Fibroblast of lung (primary cell): ENCODE measurements at regions not wholly inside any gene's neighbourhood (a gene's known extent, or its start where the extent isn't known, plus 50 kb on each side); places are given as distances from the start of the nearest gene placed in this dataset.
"Not testable (repeated sequence)": the region's sequence is repeated elsewhere in the genome, so short reads cannot be mapped to it uniquely, and the experiment has no call there.

Experiments
- DNase-seq, 2 donors: peaks; one replicate each; pipeline versions ENCODE4 v3.0.0 to v3.0.0-alpha.2; 2010; ENCODE audit warnings: low read depth in 2 of 2
- H2AFZ ChIP-seq: 2 replicates; pipeline ENCODE4 v1.5.1; 2012; ENCODE audit warnings: low read length, control low read depth, inconsistent platforms
- H3K27ac ChIP-seq: 2 replicates; pipeline ENCODE4 v1.5.1; 2011; ENCODE audit warnings: low read length, control low read depth; ENCODE audit not compliant: insufficient read depth
- H3K27me3 ChIP-seq: 2 replicates; pipeline ENCODE4 v1.5.1; 2011; ENCODE audit warnings: mild to moderate bottlenecking, low read length; ENCODE audit not compliant: control insufficient read depth, insufficient read depth
- H3K36me3 ChIP-seq: 2 replicates; pipeline ENCODE4 v1.5.1; 2011; ENCODE audit warnings: low read length; ENCODE audit not compliant: control insufficient read depth, insufficient read depth
- H3K4me1 ChIP-seq: 2 replicates; pipeline ENCODE4 v1.5.1; 2011; ENCODE audit warnings: low read length; ENCODE audit not compliant: control insufficient read depth, insufficient read depth; ENCODE audit errors: extremely low read depth
- H3K4me2 ChIP-seq: 2 replicates; pipeline ENCODE4 v1.5.1; 2011; ENCODE audit warnings: low read length, control low read depth; ENCODE audit not compliant: insufficient read depth; ENCODE audit errors: extremely low read depth
- H3K4me3 ChIP-seq, 4 experiments: fragments of 200-600 bp in 1 of 4; sonication (generic) in 1 of 4; replicated peaks in 1 of 4; 2 replicates each; pipeline ENCODE4 v1.5.1; 2011 to 2016; ENCODE audit warnings: low read length in 4 of 4, low read depth in 3 of 4, mild to moderate bottlenecking in 3 of 4, control low read depth in 2 of 4, inconsistent platforms in 1 of 4, mixed read lengths in 1 of 4; ENCODE audit not compliant: insufficient read depth in 1 of 4; ENCODE audit errors: control extremely low read depth in 1 of 4
- H3K79me2 ChIP-seq: 2 replicates; pipeline ENCODE4 v1.5.1; 2012; ENCODE audit warnings: mild to moderate bottlenecking, low read length, inconsistent platforms; ENCODE audit not compliant: control insufficient read depth, insufficient read depth
- H3K9ac ChIP-seq: 2 replicates; pipeline ENCODE4 v1.5.1; 2011; ENCODE audit warnings: mild to moderate bottlenecking, low read length, control low read depth; ENCODE audit not compliant: insufficient read depth
- H3K9me3 ChIP-seq: 2 replicates; pipeline ENCODE4 v1.5.1; 2012; ENCODE audit warnings: low read depth, low read length; ENCODE audit not compliant: control insufficient read depth, insufficient read depth
- H4K20me1 ChIP-seq: 2 replicates; pipeline ENCODE4 v1.5.1; 2011; ENCODE audit warnings: low read length; ENCODE audit not compliant: control insufficient read depth, insufficient read depth; ENCODE audit errors: extremely low read depth
- CTCF ChIP-seq, 2 donors: IDR thresholded peaks in 1 of 2; conservative IDR thresholded peaks in 1 of 2; 1 replicate in 1 of 2; 2 replicates in 1 of 2; pipeline ENCODE4 v1.5.1; 2011 to 2012; ENCODE audit warnings: low read length in 2 of 2, control low read depth in 1 of 2, inconsistent platforms in 1 of 2, low read depth in 1 of 2, mild to moderate bottlenecking in 1 of 2
- EZH2 ChIP-seq: IDR thresholded peaks from 2 replicates; pipeline ENCODE4 v1.5.1; 2012; ENCODE audit warnings: low read length, control low read depth, mild to moderate bottlenecking; ENCODE audit errors: missing control alignments

- Histone ChIP-seq H3K4me3 (no peak overlapping the region), H3K4me2 (no peak overlapping the region), H3K79me2 (no peaks in the 10 kb centered on the region), H3K27ac (no peak overlapping the region), H3K9ac (no peak overlapping the region), H3K4me1 (no peaks in the 10 kb centered on the region), H2AFZ (no peak overlapping the region), H3K36me3 (no peaks in the 10 kb centered on the region), H3K27me3 (no peaks in the 10 kb centered on the region), H3K9me3 (no peaks in the 10 kb centered on the region), H4K20me1 (no peaks in the 10 kb centered on the region)
- DNase-seq: no peak
- TF ChIP-seq EZH2 (no peak), CTCF (conservative IDR thresholded peaks at IDR 0.05 in 1 of 2, IDR thresholded peaks at IDR 0.05 in 1 of 2; ENCODE audit: low read depth in 1 of 2, low read length in 2 of 2) (no peak)
Measured at GRCh38 chr16:10265770-10266615, 83.8 kb upstream of the GRIN2A start.

GRCh38 chr16:10266809-10267208, 84.6 kb upstream of the GRIN2A start:
- Histone ChIP-seq H3K36me3 (no peaks in the 10 kb centered on the region), H3K9ac (no peak overlapping the region), H4K20me1 (no peaks in the 10 kb centered on the region), H3K27ac (no peak overlapping the region), H3K79me2 (no peaks in the 10 kb centered on the region), H3K9me3 (no peaks in the 10 kb centered on the region), H3K4me2 (no peak overlapping the region), H2AFZ (no peak overlapping the region), H3K27me3 (no peaks in the 10 kb centered on the region), H3K4me1 (no peaks in the 10 kb centered on the region), H3K4me3 (no peak overlapping the region)
- TF ChIP-seq CTCF (conservative IDR thresholded peaks at IDR 0.05 in 1 of 2, IDR thresholded peaks at IDR 0.05 in 1 of 2; ENCODE audit: low read depth in 1 of 2, low read length in 2 of 2): no peak
- TF ChIP-seq EZH2: no peak
- DNase-seq: no peak

GRCh38 chr16:10269632-10270031, 87.4 kb upstream of the GRIN2A start:
- no peak overlapping the region for H3K27ac ChIP-seq
- TF ChIP-seq CTCF (conservative IDR thresholded peaks at IDR 0.05 in 1 of 2, IDR thresholded peaks at IDR 0.05 in 1 of 2; ENCODE audit: low read depth in 1 of 2, low read length in 2 of 2): no peak
- no peak for TF ChIP-seq EZH2
- no peak overlapping the region for H2AFZ ChIP-seq
- no peaks in the 10 kb centered on the region for H3K79me2 ChIP-seq
- no peak overlapping the region for H3K9ac ChIP-seq
- no peaks in the 10 kb centered on the region for H3K4me1 ChIP-seq
- H4K20me1 ChIP-seq: no peaks in the 10 kb centered on the region
- no peaks in the 10 kb centered on the region for H3K36me3 ChIP-seq
- no peak overlapping the region for H3K4me2 ChIP-seq
- no peaks in the 10 kb centered on the region for H3K9me3 ChIP-seq
- no peak overlapping the region for H3K4me3 ChIP-seq
- no peak for DNase-seq
- no peaks in the 10 kb centered on the region for H3K27me3 ChIP-seq

- H3K79me2 ChIP-seq: not testable (repeated sequence)
Measured at GRCh38 chr16:10272250-10272854, 90.1 kb upstream of the GRIN2A start.

More at GRCh38 chr16:10272250-10272854, 90.1 kb upstream of the GRIN2A start:
- not testable (repeated sequence) for H3K9me3 ChIP-seq, DNase-seq, H2AFZ ChIP-seq, H3K9ac ChIP-seq, H3K4me2 ChIP-seq, H3K36me3 ChIP-seq, H3K4me1 ChIP-seq, H3K4me3 ChIP-seq, H3K27me3 ChIP-seq, H3K27ac ChIP-seq, H4K20me1 ChIP-seq
